AG09319 (cell line): ENCODE measurements at regions not wholly inside any gene's neighbourhood (a gene's known extent, or its start where the extent isn't known, plus 50 kb on each side); places are given as distances from the start of the nearest gene placed in this dataset.
A peak's percentile ranks its signal among the peaks of the same experiment; 100 is the strongest.

Experiments used
- DNase-seq: peaks from one replicate; pipeline ENCODE4 v3.0.0-alpha.2; 2010; ENCODE audit warnings: low read depth; ENCODE audit errors: extremely low read depth
- TF ChIP-seq, protein P1 (sequence below): IDR thresholded peaks from 2 replicates; pipeline ENCODE4 v1.5.1; 2011; ENCODE audit warnings: low read depth, mild to moderate bottlenecking, inconsistent platforms, low read length, moderate library complexity

DNA sequence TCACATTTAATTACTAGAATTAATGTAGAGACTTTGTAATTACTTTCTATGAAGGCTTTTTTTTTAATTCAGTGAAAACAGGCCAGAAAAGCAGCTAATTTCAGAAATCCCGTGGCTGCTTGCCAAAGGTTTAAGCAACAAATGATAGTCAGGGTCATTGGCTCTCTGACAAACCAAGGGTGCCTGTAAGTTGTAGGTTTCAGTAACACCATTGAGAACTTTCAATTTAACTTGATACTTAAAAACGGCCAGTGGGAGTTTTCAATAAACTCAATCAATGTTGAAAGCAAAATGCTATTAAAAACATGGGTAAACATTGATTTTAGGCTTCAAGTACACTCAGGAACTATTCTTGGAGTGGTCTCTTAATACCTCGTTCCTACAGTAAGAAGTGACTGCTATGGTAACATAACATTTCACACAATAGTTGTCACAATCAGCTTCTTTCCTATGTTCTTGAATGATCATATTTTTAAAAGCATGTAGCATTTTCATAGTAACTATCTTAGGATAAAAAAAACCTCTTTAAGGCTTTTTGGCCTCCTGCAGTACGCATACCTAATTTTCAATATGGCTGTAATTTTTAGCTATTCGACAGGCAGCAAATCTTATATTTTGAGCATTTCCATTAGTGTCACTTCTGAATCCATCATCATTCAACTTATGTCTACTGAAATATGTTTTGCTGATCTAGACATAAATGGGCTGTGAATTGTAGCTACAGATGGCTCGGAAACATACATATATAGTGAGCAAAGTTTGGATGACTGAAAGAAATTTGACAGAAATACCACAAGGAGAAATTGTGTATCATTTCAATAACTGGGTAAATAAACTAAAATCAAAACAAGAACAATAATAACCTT, 592.1 kb upstream of the GBE1 start:
- no peak for DNase-seq
- TF ChIP-seq, protein P1, sequence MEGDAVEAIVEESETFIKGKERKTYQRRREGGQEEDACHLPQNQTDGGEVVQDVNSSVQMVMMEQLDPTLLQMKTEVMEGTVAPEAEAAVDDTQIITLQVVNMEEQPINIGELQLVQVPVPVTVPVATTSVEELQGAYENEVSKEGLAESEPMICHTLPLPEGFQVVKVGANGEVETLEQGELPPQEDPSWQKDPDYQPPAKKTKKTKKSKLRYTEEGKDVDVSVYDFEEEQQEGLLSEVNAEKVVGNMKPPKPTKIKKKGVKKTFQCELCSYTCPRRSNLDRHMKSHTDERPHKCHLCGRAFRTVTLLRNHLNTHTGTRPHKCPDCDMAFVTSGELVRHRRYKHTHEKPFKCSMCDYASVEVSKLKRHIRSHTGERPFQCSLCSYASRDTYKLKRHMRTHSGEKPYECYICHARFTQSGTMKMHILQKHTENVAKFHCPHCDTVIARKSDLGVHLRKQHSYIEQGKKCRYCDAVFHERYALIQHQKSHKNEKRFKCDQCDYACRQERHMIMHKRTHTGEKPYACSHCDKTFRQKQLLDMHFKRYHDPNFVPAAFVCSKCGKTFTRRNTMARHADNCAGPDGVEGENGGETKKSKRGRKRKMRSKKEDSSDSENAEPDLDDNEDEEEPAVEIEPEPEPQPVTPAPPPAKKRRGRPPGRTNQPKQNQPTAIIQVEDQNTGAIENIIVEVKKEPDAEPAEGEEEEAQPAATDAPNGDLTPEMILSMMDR, result no peak

DNA sequence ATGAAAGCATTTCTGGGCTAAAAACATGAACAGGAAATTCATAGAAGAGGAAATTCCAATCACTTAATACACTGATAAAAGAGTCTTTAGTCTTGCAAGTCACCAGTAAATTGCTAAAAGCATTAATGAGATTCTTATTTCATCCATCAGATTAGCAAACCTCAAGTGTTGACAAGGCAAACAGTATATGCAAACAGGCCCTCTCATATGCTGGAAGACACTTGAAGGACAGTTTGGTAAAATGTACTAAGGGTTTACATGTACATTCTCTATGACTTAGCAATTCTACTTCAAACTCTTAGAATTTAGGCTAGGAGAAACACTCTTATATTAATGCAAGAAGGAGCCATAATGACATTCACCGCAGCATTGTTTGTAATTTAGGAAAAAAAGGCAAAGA, 586.1 kb upstream of the GBE1 start:
- DNase-seq, result no peak
- TF ChIP-seq, protein P1, result no peak

DNA sequence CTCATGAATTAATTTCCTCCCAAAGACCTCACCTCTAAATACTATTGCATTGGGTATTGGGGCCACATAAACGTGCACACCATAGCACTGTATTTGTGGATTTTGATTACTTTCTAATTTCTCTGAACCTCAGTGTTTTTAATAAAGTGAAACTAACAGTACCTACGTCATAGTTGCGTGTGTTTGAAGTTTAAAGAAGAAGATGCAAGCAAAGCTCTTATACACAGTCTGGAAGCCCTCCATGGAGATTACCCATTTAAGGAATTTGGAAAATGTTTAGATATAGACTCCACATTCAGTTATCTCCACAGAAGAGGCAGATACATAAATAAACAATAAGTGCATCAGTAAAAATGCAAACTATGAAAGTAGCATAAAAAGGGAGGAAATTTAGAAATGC, 581.1 kb upstream of the GBE1 start:
- DNase-seq, result no peak
- TF ChIP-seq, protein P1, result no peak

DNA sequence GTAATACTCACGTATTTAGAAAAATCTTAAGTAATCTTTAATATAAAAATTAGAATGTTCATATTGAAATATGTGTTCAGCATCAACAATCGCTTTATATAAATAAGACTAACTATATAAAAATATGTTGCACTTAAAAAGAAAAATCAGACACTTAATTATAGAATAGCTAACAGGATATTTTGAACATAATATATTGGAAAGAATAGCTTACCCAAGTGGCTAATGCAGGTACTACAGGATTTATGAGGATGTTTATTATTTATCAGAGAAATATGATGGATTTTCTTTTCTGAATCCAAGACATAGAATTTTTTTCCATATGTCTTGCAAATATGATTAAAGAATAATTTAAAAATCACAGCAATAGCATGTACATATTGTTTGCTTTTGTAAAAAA, 567.9 kb upstream of the GBE1 start:
- TF ChIP-seq, protein P1, result peak; percentile 29
- no peak for DNase-seq

DNA sequence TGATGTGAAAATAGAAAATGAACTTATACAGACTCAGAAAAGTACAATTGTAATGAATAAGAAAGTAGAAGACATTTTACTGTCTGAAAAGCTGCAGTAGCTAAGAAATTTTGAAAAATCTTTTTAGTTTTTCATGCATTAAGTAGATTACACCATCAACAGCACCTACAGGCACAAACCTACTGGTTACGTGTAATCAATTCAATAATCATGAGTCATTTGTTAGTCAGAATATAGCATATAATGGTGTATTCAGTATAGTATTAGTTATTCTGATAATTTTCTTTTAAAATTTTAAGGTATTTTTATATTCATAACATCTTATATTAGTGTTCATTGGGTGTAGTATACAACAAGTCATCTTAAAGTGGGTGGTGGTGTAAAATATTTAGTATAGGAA, 550.5 kb upstream of the GBE1 start:
- TF ChIP-seq, protein P1, result no peak
- DNase-seq, result no peak

DNA sequence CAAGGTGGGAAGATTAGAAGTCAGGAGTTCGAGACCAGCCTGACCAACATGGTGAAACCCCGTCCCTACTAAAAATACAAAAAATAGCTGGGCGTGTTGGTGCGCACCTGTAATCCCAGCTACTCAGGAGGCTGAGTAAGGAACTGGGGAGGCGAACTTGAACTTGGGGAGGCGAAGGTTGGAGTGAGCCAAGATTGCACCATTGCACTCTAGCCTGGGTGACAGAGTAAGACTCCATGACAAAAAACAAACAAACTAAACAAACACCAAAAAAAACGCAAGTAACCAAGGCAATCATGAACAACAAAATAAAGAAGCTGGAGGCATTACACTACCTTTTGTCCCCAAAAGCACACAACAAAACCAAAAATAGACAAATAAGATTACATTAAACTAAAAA, 547.3 kb upstream of the GBE1 start:
- DNase-seq, result no peak
- TF ChIP-seq, protein P1, result no peak

DNA sequence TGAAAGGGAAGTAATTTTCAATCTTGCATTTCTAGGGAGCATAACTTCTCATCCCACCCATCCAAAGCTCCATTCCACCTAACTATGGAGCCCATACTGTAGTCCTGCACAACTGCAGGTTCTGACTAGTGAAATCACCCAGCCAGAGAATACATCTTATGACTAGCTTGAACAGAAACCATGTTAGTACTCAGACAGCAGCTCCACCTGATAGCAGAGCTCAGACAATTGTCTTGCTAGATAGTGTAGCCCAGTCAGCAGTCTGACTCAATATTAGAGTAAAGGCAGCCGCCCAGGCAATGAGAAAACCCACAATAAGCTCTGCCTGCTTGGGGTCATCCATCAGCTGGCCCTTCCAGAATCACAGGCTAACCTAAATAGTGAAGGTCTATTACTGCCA, 544.7 kb upstream of the GBE1 start:
- TF ChIP-seq, protein P1, result no peak
- DNase-seq, result no peak
